WTC11 (cell line): ENCODE measurements at regions not wholly inside any gene's neighbourhood (a gene's known extent, or its start where the extent isn't known, plus 50 kb on each side); places are given as distances from the start of the nearest gene placed in this dataset.
"Not testable (repeated sequence)": the region's sequence is repeated elsewhere in the genome, so short reads cannot be mapped to it uniquely, and the experiment has no call there.

Experiments
- ESRRA ChIP-seq: sonication (generic); formaldehyde crosslinking; IDR thresholded peaks from 2 replicates; pipeline ENCODE4 v1.8.1; 2022; ENCODE audit warnings: mild to moderate bottlenecking, missing genetic modification reagents, borderline replicate concordance
- NFYB ChIP-seq: sonication (generic); formaldehyde crosslinking; conservative IDR thresholded peaks from 2 replicates; pipeline ENCODE4 v1.8.0; 2022; ENCODE audit warnings: low read depth, missing genetic modification reagents
- SMAD4 ChIP-seq: sonication (generic); formaldehyde crosslinking; IDR thresholded peaks from 2 replicates; pipeline ENCODE4 v1.8.0; 2022; ENCODE audit warnings: mild to moderate bottlenecking, missing genetic modification reagents
- ZNF138 ChIP-seq: sonication (generic); formaldehyde crosslinking; conservative IDR thresholded peaks from 2 replicates; pipeline ENCODE4 v1.8.1; 2022; ENCODE audit warnings: mild to moderate bottlenecking, moderate library complexity, missing genetic modification reagents
- ZNF232 ChIP-seq: sonication (generic); formaldehyde crosslinking; IDR thresholded peaks from 2 replicates; pipeline ENCODE4 v1.8.0; 2022; ENCODE audit warnings: mild to moderate bottlenecking, missing genetic modification reagents
- TF ChIP-seq, protein P1 (sequence below): fragments of 200-600 bp; IDR thresholded peaks from 2 replicates; pipeline ENCODE4 v1.8.0; 2022; ENCODE audit warnings: antibody characterized with exemption
- TF ChIP-seq, protein P2 (sequence below): fragments of 250-450 bp; sonication (Bioruptor Pico); IDR thresholded peaks from 2 replicates; pipeline ENCODE4 v1.9.0; 2021; ENCODE audit warnings: mild to moderate bottlenecking
- TF ChIP-seq, protein P3 (sequence below): sonication (generic); formaldehyde crosslinking; IDR thresholded peaks from 2 replicates; pipeline ENCODE4 v1.8.0; 2022; ENCODE audit warnings: mild to moderate bottlenecking, missing genetic modification reagents

DNA sequence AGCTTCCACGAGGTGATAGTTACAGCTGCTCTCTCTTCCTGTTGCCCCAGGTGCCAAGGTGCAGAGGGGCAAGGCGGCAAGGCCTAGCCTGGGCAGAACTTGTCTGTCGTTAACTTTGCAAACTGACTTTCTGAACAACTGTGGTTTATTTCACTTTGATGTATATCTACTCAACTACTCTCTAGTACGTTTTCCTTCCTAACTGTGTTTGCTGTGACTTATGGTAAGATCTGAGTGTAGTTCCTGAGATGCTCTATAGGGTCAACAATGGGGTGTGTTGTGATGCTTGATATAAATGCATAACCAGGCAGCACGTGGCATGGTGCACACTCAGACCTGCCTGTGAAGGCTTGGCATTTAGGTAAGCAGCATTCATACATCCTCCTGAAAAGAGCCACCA, 77.1 kb downstream of the TRIM43 start:
- not testable (repeated sequence) for TF ChIP-seq ZNF232 (CRISPR knock-in tag); SMAD4; NFYB (CRISPR knock-in tag); ESRRA; ZNF138 (CRISPR knock-in tag)
- TF ChIP-seq, protein P1, sequence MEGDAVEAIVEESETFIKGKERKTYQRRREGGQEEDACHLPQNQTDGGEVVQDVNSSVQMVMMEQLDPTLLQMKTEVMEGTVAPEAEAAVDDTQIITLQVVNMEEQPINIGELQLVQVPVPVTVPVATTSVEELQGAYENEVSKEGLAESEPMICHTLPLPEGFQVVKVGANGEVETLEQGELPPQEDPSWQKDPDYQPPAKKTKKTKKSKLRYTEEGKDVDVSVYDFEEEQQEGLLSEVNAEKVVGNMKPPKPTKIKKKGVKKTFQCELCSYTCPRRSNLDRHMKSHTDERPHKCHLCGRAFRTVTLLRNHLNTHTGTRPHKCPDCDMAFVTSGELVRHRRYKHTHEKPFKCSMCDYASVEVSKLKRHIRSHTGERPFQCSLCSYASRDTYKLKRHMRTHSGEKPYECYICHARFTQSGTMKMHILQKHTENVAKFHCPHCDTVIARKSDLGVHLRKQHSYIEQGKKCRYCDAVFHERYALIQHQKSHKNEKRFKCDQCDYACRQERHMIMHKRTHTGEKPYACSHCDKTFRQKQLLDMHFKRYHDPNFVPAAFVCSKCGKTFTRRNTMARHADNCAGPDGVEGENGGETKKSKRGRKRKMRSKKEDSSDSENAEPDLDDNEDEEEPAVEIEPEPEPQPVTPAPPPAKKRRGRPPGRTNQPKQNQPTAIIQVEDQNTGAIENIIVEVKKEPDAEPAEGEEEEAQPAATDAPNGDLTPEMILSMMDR: not testable (repeated sequence)
- TF ChIP-seq, protein P2, sequence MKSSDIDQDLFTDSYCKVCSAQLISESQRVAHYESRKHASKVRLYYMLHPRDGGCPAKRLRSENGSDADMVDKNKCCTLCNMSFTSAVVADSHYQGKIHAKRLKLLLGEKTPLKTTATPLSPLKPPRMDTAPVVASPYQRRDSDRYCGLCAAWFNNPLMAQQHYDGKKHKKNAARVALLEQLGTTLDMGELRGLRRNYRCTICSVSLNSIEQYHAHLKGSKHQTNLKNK (CRISPR knock-in tag): not testable (repeated sequence)
- TF ChIP-seq, protein P3, sequence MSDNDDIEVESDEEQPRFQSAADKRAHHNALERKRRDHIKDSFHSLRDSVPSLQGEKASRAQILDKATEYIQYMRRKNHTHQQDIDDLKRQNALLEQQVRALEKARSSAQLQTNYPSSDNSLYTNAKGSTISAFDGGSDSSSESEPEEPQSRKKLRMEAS (CRISPR knock-in tag): not testable (repeated sequence)
